ENCODE measurements at regions not wholly inside any gene's neighbourhood (a gene's known extent, or its start where the extent isn't known, plus 50 kb on each side); places are given as distances from the start of the nearest gene placed in this dataset.
"Not testable (repeated sequence)": the region's sequence is repeated elsewhere in the genome, so short reads cannot be mapped to it uniquely, and the experiment has no call there.

- no peak for ATAC-seq
- DNase-seq = no peak
Measured at GRCh38 chr9:88870627-88871026, 120.6 kb upstream of the S1PR3 start.

- DNase-seq = no peak
- no peak for ATAC-seq
Measured at GRCh38 chr9:88871669-88872068, 119.6 kb upstream of the S1PR3 start.

GRCh38 chr9:88872192-88872946, 118.9 kb upstream of the S1PR3 start:
- ATAC-seq (no peak), DNase-seq (no peak)

- DNase-seq (no peak), ATAC-seq (no peak)
Measured at GRCh38 chr9:88873635-88874034, 117.6 kb upstream of the S1PR3 start.

- ATAC-seq (no peak), DNase-seq (no peak)
Measured at GRCh38 chr9:88874391-88874790, 116.9 kb upstream of the S1PR3 start.

- DNase-seq = no peak
- peak; percentile 77 for ATAC-seq
Measured at GRCh38 chr9:88875400-88876120, 115.7 kb upstream of the S1PR3 start.

- ATAC-seq (no peak), DNase-seq (no peak)
Measured at GRCh38 chr9:88880199-88880598, 111.1 kb upstream of the S1PR3 start.

- not testable (repeated sequence) for ATAC-seq, DNase-seq
Measured at GRCh38 chr9:88884291-88884690, 107.0 kb upstream of the S1PR3 start.

GRCh38 chr9:88886762-88887161, 104.5 kb upstream of the S1PR3 start:
- DNase-seq, ATAC-seq: not testable (repeated sequence)

- DNase-seq (no peak), ATAC-seq (no peak)
Measured at GRCh38 chr9:88889386-88889785, 101.9 kb upstream of the S1PR3 start.

- ATAC-seq = no peak
- DNase-seq = no peak
Measured at GRCh38 chr9:88890546-88890945, 100.7 kb upstream of the S1PR3 start.

- DNase-seq (no peak), ATAC-seq (no peak)
Measured at GRCh38 chr9:88891040-88891439, 100.2 kb upstream of the S1PR3 start.

GRCh38 chr9:88892724-88893123, 98.5 kb upstream of the S1PR3 start:
- DNase-seq (no peak), ATAC-seq (no peak)

- ATAC-seq (no peak), DNase-seq (no peak)
Measured at GRCh38 chr9:88897081-88897480, 94.2 kb upstream of the S1PR3 start.

GRCh38 chr9:88898039-88898720, 93.1 kb upstream of the S1PR3 start:
- no peak for DNase-seq
- ATAC-seq = no peak

GRCh38 chr9:88905506-88905905, 85.8 kb upstream of the S1PR3 start:
- ATAC-seq = no peak
- DNase-seq = no peak

- DNase-seq (no peak), ATAC-seq (no peak)
Measured at GRCh38 chr9:88915916-88916315, 75.4 kb upstream of the S1PR3 start.

GRCh38 chr9:88916894-88917293, 74.4 kb upstream of the S1PR3 start:
- no peak for ATAC-seq
- no peak for DNase-seq

- DNase-seq = no peak
- no peak for ATAC-seq
Measured at GRCh38 chr9:88917375-88917774, 73.9 kb upstream of the S1PR3 start.

- not testable (repeated sequence) for ATAC-seq, DNase-seq
Measured at GRCh38 chr9:88918537-88918936, 72.7 kb upstream of the S1PR3 start.

GRCh38 chr9:88920645-88921044, 70.6 kb upstream of the S1PR3 start:
- ATAC-seq (no peak), DNase-seq (no peak)

GRCh38 chr9:88922091-88922490, 69.2 kb upstream of the S1PR3 start:
- DNase-seq (peak; percentile 69), ATAC-seq (peak; percentile 75)

GRCh38 chr9:88923092-88923491, 68.2 kb upstream of the S1PR3 start:
- no peak for DNase-seq
- no peak for ATAC-seq

All from stimulated activated naive CD8-positive, alpha-beta T cell treated with anti-CD3 and anti-CD28 coated beads, Interleukin-15, Interleukin-2, amounts not matched to agents 100 U/mL and 50 U/mL, for 24 hours (primary cell).